GM21367 (cell line): ENCODE measurements at regions not wholly inside any gene's neighbourhood (a gene's known extent, or its start where the extent isn't known, plus 50 kb on each side); places are given as distances from the start of the nearest gene placed in this dataset.
"Not testable (repeated sequence)": the region's sequence is repeated elsewhere in the genome, so short reads cannot be mapped to it uniquely, and the experiment has no call there.

Source experiments
- ATAC-seq: cut with Tn5 transposase; IDR thresholded peaks from one replicate; pipeline ENCODE4 v1.9.1; 2021; ENCODE audit not compliant: unreplicated experiment

GRCh38 chr22:25482868-25483639 is 81.4 kb upstream of the GRK3 start:
- no peak for ATAC-seq

- no peak for ATAC-seq
Measured at GRCh38 chr22:25483931-25484330, 80.5 kb upstream of the GRK3 start.

- ATAC-seq, result no peak
Measured at GRCh38 chr22:25484521-25485315, 79.8 kb upstream of the GRK3 start.

- no peak for ATAC-seq
Measured at GRCh38 chr22:25485626-25486545, 78.6 kb upstream of the GRK3 start.

GRCh38 chr22:25487508-25487907 is 77.0 kb upstream of the GRK3 start:
- no peak for ATAC-seq

- ATAC-seq, result no peak
Measured at GRCh38 chr22:25488244-25489020, 76.0 kb upstream of the GRK3 start.

- no peak for ATAC-seq
Measured at GRCh38 chr22:25489947-25490346, 74.5 kb upstream of the GRK3 start.

- ATAC-seq, result no peak
Measured at GRCh38 chr22:25490896-25491295, 73.6 kb upstream of the GRK3 start.

- no peak for ATAC-seq
Measured at GRCh38 chr22:25492162-25492561, 72.3 kb upstream of the GRK3 start.

- no peak for ATAC-seq
Measured at GRCh38 chr22:25492841-25493734, 71.4 kb upstream of the GRK3 start.

- ATAC-seq, result no peak
Measured at GRCh38 chr22:25493794-25494193, 70.7 kb upstream of the GRK3 start.

GRCh38 chr22:25494774-25495173 is 69.7 kb upstream of the GRK3 start:
- ATAC-seq, result peak; percentile 82

GRCh38 chr22:25495285-25495684 is 69.2 kb upstream of the GRK3 start:
- no peak for ATAC-seq

- no peak for ATAC-seq
Measured at GRCh38 chr22:25496396-25497064, 67.9 kb upstream of the GRK3 start.

- ATAC-seq, result no peak
Measured at GRCh38 chr22:25497181-25497641, 67.3 kb upstream of the GRK3 start.

GRCh38 chr22:25497716-25498115 is 66.8 kb upstream of the GRK3 start:
- no peak for ATAC-seq

GRCh38 chr22:25500671-25501070 is 63.8 kb upstream of the GRK3 start:
- not testable (repeated sequence) for ATAC-seq

- not testable (repeated sequence) for ATAC-seq
Measured at GRCh38 chr22:25504017-25504416, 60.5 kb upstream of the GRK3 start.

- no peak for ATAC-seq
Measured at GRCh38 chr22:25508161-25508560, 56.3 kb upstream of the GRK3 start.
